ENCODE measurements at regions not wholly inside any gene's neighbourhood (a gene's known extent, or its start where the extent isn't known, plus 50 kb on each side); places are given as distances from the start of the nearest gene placed in this dataset.

DNA sequence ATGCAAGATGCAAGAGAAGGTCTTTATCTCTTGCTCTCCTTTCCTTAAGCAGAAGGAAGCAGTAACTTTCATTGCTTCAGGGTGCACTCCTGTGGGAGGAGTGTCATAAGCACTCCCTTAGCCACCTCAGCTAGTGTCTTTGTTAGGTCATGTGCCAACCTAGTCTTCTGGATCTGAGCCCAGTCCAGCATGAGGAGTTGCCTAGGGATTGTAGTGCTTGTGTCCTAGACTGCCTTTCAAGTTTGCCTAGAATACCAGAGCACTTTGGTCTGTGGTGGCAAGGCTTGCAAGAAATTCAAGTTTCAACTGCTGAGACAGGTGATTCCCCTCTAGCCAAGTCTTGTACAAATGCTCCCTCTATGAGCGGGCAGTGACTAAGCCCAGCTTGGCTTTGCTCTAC, 633.6 kb downstream of the ZNF385D start:
- H3K9ac ChIP-seq (ENCODE audit: control insufficient read depth, insufficient read depth, low read length): no peak overlapping the region
- BruUV-seq (replicated peaks): no TSS peak
- no peak overlapping the region for H3K4me2 ChIP-seq (ENCODE audit: control insufficient read depth, insufficient read depth)
- ChIA-PET POLR2A (no interaction called here), CTCF (interaction anchor here (1.3 kb wide), 1 partner anchor 101 kb away, joined by 3 read pairs; no protein-coding TSS in a partner anchor), SMC1A (ENCODE audit: uncharacterized antibody, unreplicated experiment) (interaction anchor here (1.4 kb wide), 1 partner anchor 368 kb away, joined by 4 read pairs; no protein-coding TSS in a partner anchor), RAD21 (ENCODE audit: unreplicated experiment) (no interaction called here)
- FAIRE-seq (no peak), ATAC-seq (no peak), DNase-seq (ENCODE audit: low read depth, low spot score) (no peak)
- intact Hi-C loops (cut with micrococcal nuclease; ENCODE audit: unreplicated experiment) (no loop called here), in situ Hi-C loops (cut with MboI) (no loop called here)
- no peak overlapping the region for H3K4me3 ChIP-seq
- H2AFZ ChIP-seq (ENCODE audit: control insufficient read depth, low read depth, low read length): no peak overlapping the region
- no peaks in the 10 kb centered on the region for H3K4me1 ChIP-seq (ENCODE audit: control insufficient read depth, insufficient read depth, low read length)
- no peaks in the 10 kb centered on the region for H3K36me3 ChIP-seq (ENCODE audit: control insufficient read depth in 2 of 2, insufficient read depth in 2 of 2, low read length in 1 of 2)
- no peak overlapping the region for H3K27ac ChIP-seq (ENCODE audit: control insufficient read depth, insufficient read depth)
- H4K20me1 ChIP-seq (ENCODE audit: control insufficient read depth, insufficient read depth): no peaks in the 10 kb centered on the region
- TF ChIP-seq, protein P1, sequence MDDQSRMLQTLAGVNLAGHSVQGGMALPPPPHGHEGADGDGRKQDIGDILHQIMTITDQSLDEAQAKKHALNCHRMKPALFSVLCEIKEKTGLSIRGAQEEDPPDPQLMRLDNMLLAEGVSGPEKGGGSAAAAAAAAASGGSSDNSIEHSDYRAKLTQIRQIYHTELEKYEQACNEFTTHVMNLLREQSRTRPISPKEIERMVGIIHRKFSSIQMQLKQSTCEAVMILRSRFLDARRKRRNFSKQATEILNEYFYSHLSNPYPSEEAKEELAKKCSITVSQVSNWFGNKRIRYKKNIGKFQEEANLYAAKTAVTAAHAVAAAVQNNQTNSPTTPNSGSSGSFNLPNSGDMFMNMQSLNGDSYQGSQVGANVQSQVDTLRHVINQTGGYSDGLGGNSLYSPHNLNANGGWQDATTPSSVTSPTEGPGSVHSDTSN (IDR thresholded peaks at IDR 0.05; ENCODE audit: insufficient replicate concordance, low read depth, low read length): no peak
- no peak for TF ChIP-seq RBBP5 (conservative IDR thresholded peaks at IDR 0.05)
- no peak for TF ChIP-seq ZNF217 (IDR thresholded peaks at IDR 0.05)
- no peak for TF ChIP-seq RAD21 (IDR thresholded peaks at IDR 0.05; ENCODE audit: insufficient read depth, low read depth, low read length)
- H3K27me3 ChIP-seq (replicated peaks in 1 of 2; ENCODE audit: control insufficient read depth in 2 of 2, insufficient read depth in 2 of 2, low read length in 1 of 2): no peaks in the 10 kb centered on the region
- WGBS (ENCODE audit: insufficient coverage, insufficient replicate concordance, low lambda C conversion rate, missing lambda C conversion rate): 38% methylated on average over 1 of the region's 1 CpG
- no peaks in the 10 kb centered on the region for H3K9me3 ChIP-seq (replicated peaks; ENCODE audit: control insufficient read depth, insufficient read depth, low read length)
- no peaks in the 10 kb centered on the region for H3K79me2 ChIP-seq (ENCODE audit: control insufficient read depth, insufficient read depth, low read length)

DNA sequence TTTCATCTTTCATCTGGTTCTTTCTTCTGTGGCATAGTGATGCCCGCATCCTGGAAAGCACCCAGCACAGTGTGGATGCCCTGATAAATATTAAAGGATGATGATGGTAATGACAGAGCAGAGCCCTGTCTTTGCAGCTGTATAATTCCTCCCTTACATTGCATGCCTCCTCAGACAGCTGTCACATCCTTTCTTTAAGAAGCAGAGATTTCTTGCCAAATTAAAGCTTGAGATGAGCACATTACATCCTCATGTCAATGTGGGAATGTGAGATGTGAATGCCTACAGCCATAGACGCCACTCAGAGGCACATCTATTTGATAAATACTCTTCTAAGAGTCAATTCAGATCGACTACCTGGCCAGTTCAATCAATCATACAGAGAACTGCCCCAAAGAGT, 642.0 kb downstream of the ZNF385D start:
- ChIA-PET POLR2A (no interaction called here), CTCF (no interaction called here), SMC1A (ENCODE audit: uncharacterized antibody, unreplicated experiment) (no interaction called here), RAD21 (ENCODE audit: unreplicated experiment) (no interaction called here)
- H3K27ac ChIP-seq (ENCODE audit: control insufficient read depth, insufficient read depth): no peak overlapping the region
- no peaks in the 10 kb centered on the region for H3K36me3 ChIP-seq (ENCODE audit: control insufficient read depth in 2 of 2, insufficient read depth in 2 of 2, low read length in 1 of 2)
- DNase-seq (ENCODE audit: low read depth, low spot score) (no peak), ATAC-seq (no peak), FAIRE-seq (no peak)
- no peak overlapping the region for H2AFZ ChIP-seq (ENCODE audit: control insufficient read depth, low read depth, low read length)
- H4K20me1 ChIP-seq (ENCODE audit: control insufficient read depth, insufficient read depth): no peaks in the 10 kb centered on the region
- no peak overlapping the region for H3K4me2 ChIP-seq (ENCODE audit: control insufficient read depth, insufficient read depth)
- in situ Hi-C loops (cut with MboI): no loop called here
- no peaks in the 10 kb centered on the region for H3K27me3 ChIP-seq (replicated peaks in 1 of 2; ENCODE audit: control insufficient read depth in 2 of 2, insufficient read depth in 2 of 2, low read length in 1 of 2)
- no peak overlapping the region for H3K9ac ChIP-seq (ENCODE audit: control insufficient read depth, insufficient read depth, low read length)
- no peaks in the 10 kb centered on the region for H3K79me2 ChIP-seq (ENCODE audit: control insufficient read depth, insufficient read depth, low read length)
- H3K9me3 ChIP-seq (replicated peaks; ENCODE audit: control insufficient read depth, insufficient read depth, low read length): no peaks in the 10 kb centered on the region
- no TSS peak for BruUV-seq (replicated peaks)
- no peaks in the 10 kb centered on the region for H3K4me1 ChIP-seq (ENCODE audit: control insufficient read depth, insufficient read depth, low read length)
- intact Hi-C loops (cut with micrococcal nuclease; ENCODE audit: unreplicated experiment): no loop called here
- no peak overlapping the region for H3K4me3 ChIP-seq
- WGBS (ENCODE audit: insufficient coverage, insufficient replicate concordance, low lambda C conversion rate, missing lambda C conversion rate): 8% methylated on average over 3 of the region's 3 CpGs
- TF ChIP-seq MTA2 (IDR thresholded peaks at IDR 0.05; ENCODE audit: low read depth) (no peak), CBX3 (IDR thresholded peaks at IDR 0.05; ENCODE audit: borderline replicate concordance, low read depth) (no peak), IRF4 (IDR thresholded peaks at IDR 0.05; ENCODE audit: low read depth, low read length) (no peak), STAT1 (conservative IDR thresholded peaks at IDR 0.05) (no peak), RAD21 (IDR thresholded peaks at IDR 0.05; ENCODE audit: insufficient read depth, low read depth, low read length) (no peak), NFYA (IDR thresholded peaks at IDR 0.05; ENCODE audit: borderline replicate concordance, low read depth, low read length) (no peak), FOXK2 (IDR thresholded peaks at IDR 0.05) (no peak), SRF (IDR thresholded peaks at IDR 0.05; ENCODE audit: low read depth in 2 of 2, low read length in 2 of 2) (no peak), MEF2B (IDR thresholded peaks at IDR 0.05; ENCODE audit: partially characterized antibody, poor library complexity, severe bottlenecking) (no peak), NR2C1 (IDR thresholded peaks at IDR 0.05) (no peak)
- TF ChIP-seq, protein P2, sequence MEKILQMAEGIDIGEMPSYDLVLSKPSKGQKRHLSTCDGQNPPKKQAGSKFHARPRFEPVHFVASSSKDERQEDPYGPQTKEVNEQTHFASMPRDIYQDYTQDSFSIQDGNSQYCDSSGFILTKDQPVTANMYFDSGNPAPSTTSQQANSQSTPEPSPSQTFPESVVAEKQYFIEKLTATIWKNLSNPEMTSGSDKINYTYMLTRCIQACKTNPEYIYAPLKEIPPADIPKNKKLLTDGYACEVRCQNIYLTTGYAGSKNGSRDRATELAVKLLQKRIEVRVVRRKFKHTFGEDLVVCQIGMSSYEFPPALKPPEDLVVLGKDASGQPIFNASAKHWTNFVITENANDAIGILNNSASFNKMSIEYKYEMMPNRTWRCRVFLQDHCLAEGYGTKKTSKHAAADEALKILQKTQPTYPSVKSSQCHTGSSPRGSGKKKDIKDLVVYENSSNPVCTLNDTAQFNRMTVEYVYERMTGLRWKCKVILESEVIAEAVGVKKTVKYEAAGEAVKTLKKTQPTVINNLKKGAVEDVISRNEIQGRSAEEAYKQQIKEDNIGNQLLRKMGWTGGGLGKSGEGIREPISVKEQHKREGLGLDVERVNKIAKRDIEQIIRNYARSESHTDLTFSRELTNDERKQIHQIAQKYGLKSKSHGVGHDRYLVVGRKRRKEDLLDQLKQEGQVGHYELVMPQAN (conservative IDR thresholded peaks at IDR 0.05): no peak
- TF ChIP-seq, protein P1 (IDR thresholded peaks at IDR 0.05; ENCODE audit: insufficient replicate concordance, low read depth, low read length): no peak
